GM19351 (cell line): ENCODE measurements at regions not wholly inside any gene's neighbourhood (a gene's known extent, or its start where the extent isn't known, plus 50 kb on each side); places are given as distances from the start of the nearest gene placed in this dataset.

Experiments
- ATAC-seq: cut with Tn5 transposase; IDR thresholded peaks from one replicate; pipeline ENCODE4 v1.9.1; 2021; ENCODE audit warnings: mild to moderate bottlenecking, moderate library complexity; ENCODE audit not compliant: unreplicated experiment

GRCh38 chr2:19045151-19045550 is 313.3 kb downstream of the OSR1 start:
- ATAC-seq = no peak

GRCh38 chr2:19043893-19044292 is 314.5 kb downstream of the OSR1 start:
- no peak for ATAC-seq

- ATAC-seq = no peak
Observed at GRCh38 chr2:19041434-19042041, 316.9 kb downstream of the OSR1 start.

- no peak for ATAC-seq
Observed at GRCh38 chr2:19038071-19039015, 320.1 kb downstream of the OSR1 start.

GRCh38 chr2:19036091-19036490 is 322.3 kb downstream of the OSR1 start:
- ATAC-seq = no peak

- ATAC-seq = no peak
Observed at GRCh38 chr2:19035238-19035637, 323.2 kb downstream of the OSR1 start.

- ATAC-seq = no peak
Observed at GRCh38 chr2:19033240-19033639, 325.2 kb downstream of the OSR1 start.

- no peak for ATAC-seq
Observed at GRCh38 chr2:19031642-19032041, 326.8 kb downstream of the OSR1 start.

- ATAC-seq = no peak
Observed at GRCh38 chr2:19029655-19030054, 328.8 kb downstream of the OSR1 start.

- ATAC-seq = no peak
Observed at GRCh38 chr2:19028587-19029375, 329.6 kb downstream of the OSR1 start.

GRCh38 chr2:19027626-19028025 is 330.8 kb downstream of the OSR1 start:
- no peak for ATAC-seq

- no peak for ATAC-seq
Observed at GRCh38 chr2:19026261-19026660, 332.2 kb downstream of the OSR1 start.

- ATAC-seq = no peak
Observed at GRCh38 chr2:19022334-19022733, 336.1 kb downstream of the OSR1 start.

- ATAC-seq = no peak
Observed at GRCh38 chr2:19021721-19022120, 336.7 kb downstream of the OSR1 start.

- ATAC-seq = no peak
Observed at GRCh38 chr2:19021100-19021476, 337.3 kb downstream of the OSR1 start.

- no peak for ATAC-seq
Observed at GRCh38 chr2:19020144-19021099, 338.0 kb downstream of the OSR1 start.

- no peak for ATAC-seq
Observed at GRCh38 chr2:19009510-19009909, 348.9 kb downstream of the OSR1 start.

GRCh38 chr2:19003554-19003953 is 354.9 kb downstream of the OSR1 start:
- ATAC-seq = no peak

GRCh38 chr2:19000776-19001175 is 357.6 kb downstream of the OSR1 start:
- ATAC-seq = no peak

- ATAC-seq = no peak
Observed at GRCh38 chr2:18999198-18999597, 359.2 kb downstream of the OSR1 start.
